IMR-90 (cell line): ENCODE measurements at regions not wholly inside any gene's neighbourhood (a gene's known extent, or its start where the extent isn't known, plus 50 kb on each side); places are given as distances from the start of the nearest gene placed in this dataset.

Experiments
- ATAC-seq: fragments of 200-7000 bp; cut with Tn5 transposase; 2 replicates; pipeline ENCODE4 v1.9.1; 2020; ENCODE audit warnings: low read depth, mild to moderate bottlenecking, moderate library complexity
- BruUV-seq: library from RNA; stranded (reverse); fragments of 400-500 nt; replicated peaks from 2 replicates; lab custom pipeline; 2021; lab: Mats Ljungman, UMichigan
- CTCF ChIA-PET: fragments of 300-600 bp; formaldehyde crosslinking; extraction: SDS; loops from one replicate; lab custom pipeline; 2021; ENCODE audit warnings: antibody characterized with exemption; lab: Yijun Ruan, JAX
- POLR2A ChIA-PET: fragments of 300-600 bp; sonication (Branson Sonifier 250); formaldehyde crosslinking; loops from one replicate; lab custom pipeline; 2022; ENCODE audit warnings: antibody characterized with exemption; ENCODE audit not compliant: unreplicated experiment; lab: Charles Lee
- DNase-seq: peaks from one replicate; pipeline ENCODE4 v3.0.0; 2013
- H2AFZ ChIP-seq: replicated peaks from 2 replicates; pipeline ENCODE3; 2013; ENCODE audit warnings: low read length, mild to moderate bottlenecking; ENCODE audit not compliant: poor library complexity
- H2AK5ac ChIP-seq: 2 replicates; pipeline ENCODE4 v1.6.1; 2013; ENCODE audit warnings: low read depth, low read length, inconsistent platforms
- H2AK9ac ChIP-seq: replicated peaks from 2 replicates; pipeline ENCODE3; 2013; ENCODE audit warnings: mild to moderate bottlenecking, low read depth, low read length, moderate library complexity; ENCODE audit not compliant: poor library complexity
- H2BK120ac ChIP-seq: 2 replicates; pipeline ENCODE4 v1.6.1; 2013; ENCODE audit warnings: low read depth, low read length, inconsistent platforms
- H2BK15ac ChIP-seq: 3 replicates; pipeline ENCODE4 v1.6.1; 2013; ENCODE audit warnings: low read depth, low read length, inconsistent platforms
- H2BK20ac ChIP-seq: 2 replicates; pipeline ENCODE4 v1.6.1; 2013; ENCODE audit warnings: low read depth, mild to moderate bottlenecking, inconsistent platforms, low read length, moderate library complexity
- H2BK5ac ChIP-seq: 2 replicates; pipeline ENCODE4 v1.6.1; 2013; ENCODE audit warnings: mild to moderate bottlenecking, low read depth, low read length, inconsistent platforms; ENCODE audit not compliant: poor library complexity, severe bottlenecking
- H3K14ac ChIP-seq: replicated peaks from 2 replicates; pipeline ENCODE4 v1.6.1; 2013; ENCODE audit warnings: low read depth, low read length, inconsistent platforms
- H3K18ac ChIP-seq: 2 replicates; pipeline ENCODE4 v1.6.1; 2013; ENCODE audit warnings: low read depth, low read length, control low read depth
- H3K23ac ChIP-seq: 2 replicates; pipeline ENCODE4 v1.6.1; 2013; ENCODE audit warnings: low read depth, low read length, inconsistent platforms
- H3K27ac ChIP-seq: 2 replicates; pipeline ENCODE4 v1.5.1; 2013; ENCODE audit warnings: mild to moderate bottlenecking, control low read depth, low read length; ENCODE audit not compliant: insufficient read depth
- H3K27me3 ChIP-seq: 2 replicates; pipeline ENCODE4 v1.6.1; 2013; ENCODE audit warnings: low read length; ENCODE audit not compliant: control insufficient read depth, insufficient read depth
- H3K36me3 ChIP-seq: 2 replicates; pipeline ENCODE4 v1.6.1; 2013; ENCODE audit warnings: low read length, mixed read lengths; ENCODE audit not compliant: control insufficient read depth, insufficient read depth
- H3K4ac ChIP-seq: 2 replicates; pipeline ENCODE4 v1.6.1; 2013; ENCODE audit warnings: low read depth, low read length, inconsistent platforms
- H3K4me1 ChIP-seq: 2 replicates; pipeline ENCODE4 v1.6.1; 2013; ENCODE audit warnings: low read length, mixed read lengths; ENCODE audit not compliant: control insufficient read depth, insufficient read depth
- H3K4me2 ChIP-seq: 2 replicates; pipeline ENCODE4 v1.6.1; 2013; ENCODE audit warnings: low read depth, mild to moderate bottlenecking, control low read depth, low read length, moderate library complexity
- H3K4me3 ChIP-seq: 2 replicates; pipeline ENCODE4 v1.5.1; 2013; ENCODE audit warnings: low read depth, mild to moderate bottlenecking, control low read depth, low read length, moderate library complexity; ENCODE audit not compliant: insufficient read depth
- H3K56ac ChIP-seq: 2 replicates; pipeline ENCODE4 v1.6.1; 2013; ENCODE audit warnings: low read length, inconsistent platforms; ENCODE audit not compliant: insufficient read depth; ENCODE audit errors: extremely low read depth
- H3K79me1 ChIP-seq, 2 experiments: 2 replicates each; pipeline ENCODE4 v1.6.1; 2013; ENCODE audit warnings: low read length in 2 of 2, inconsistent platforms in 1 of 2, low read depth in 1 of 2
- H3K9ac ChIP-seq: 2 replicates; pipeline ENCODE4 v1.6.1; 2013; ENCODE audit warnings: low read depth, low read length, control low read depth
- H3K9me1 ChIP-seq: 2 replicates; pipeline ENCODE4 v1.6.1; 2013; ENCODE audit warnings: low read length, inconsistent platforms; ENCODE audit not compliant: insufficient read depth
- H3K9me3 ChIP-seq: 2 replicates; pipeline ENCODE4 v1.6.1; 2013; ENCODE audit warnings: low read length; ENCODE audit not compliant: control insufficient read depth, insufficient read depth
- H4K20me1 ChIP-seq: 2 replicates; pipeline ENCODE4 v1.6.1; 2013; ENCODE audit warnings: low read length, inconsistent platforms; ENCODE audit not compliant: insufficient read depth
- H4K5ac ChIP-seq: 2 replicates; pipeline ENCODE4 v1.6.1; 2013; ENCODE audit warnings: mild to moderate bottlenecking, low read depth, low read length, control low read depth
- H4K8ac ChIP-seq, 2 experiments: 2 replicates each; pipeline ENCODE4 v1.6.1; 2013; ENCODE audit warnings: low read depth in 2 of 2, low read length in 2 of 2, control low read depth in 1 of 2, inconsistent platforms in 1 of 2
- H4K91ac ChIP-seq: 2 replicates; pipeline ENCODE4 v1.6.1; 2013; ENCODE audit warnings: low read depth, low read length, inconsistent platforms; ENCODE audit not compliant: insufficient read depth
- BHLHE40 ChIP-seq: fragments of 150-350 bp; IDR thresholded peaks from 2 replicates; pipeline ENCODE4 v1.6.1; 2016; ENCODE audit warnings: mild to moderate bottlenecking, low read depth, low read length
- CTCF ChIP-seq: conservative IDR thresholded peaks from 2 replicates; pipeline ENCODE4 v1.5.1; 2012; ENCODE audit warnings: mild to moderate bottlenecking, low read depth, low read length, improper control_type of control experiment
- MAZ ChIP-seq: IDR thresholded peaks from 2 replicates; pipeline ENCODE4 v1.6.1; 2012; ENCODE audit warnings: low read depth, mild to moderate bottlenecking, low read length, improper control_type of control experiment, moderate library complexity, borderline replicate concordance
- MXI1 ChIP-seq: IDR thresholded peaks from 2 replicates; pipeline ENCODE4 v1.6.1; 2012; ENCODE audit warnings: low read depth, mild to moderate bottlenecking, low read length, moderate library complexity, borderline replicate concordance
- WGBS, 2 experiments: methylation state at CpG; one replicate each; pipeline versions ENCODE4 v1.1.5 to v1.1.7; 2013; ENCODE audit warnings: missing lambda C conversion rate in 2 of 2; ENCODE audit not compliant: insufficient read length in 1 of 2; ENCODE audit errors: extremely low coverage in 2 of 2; 5-methylcytosine and 5-hydroxymethylcytosine counted together
- dilution Hi-C: fragments of 300-500 bp; cut with HindIII; formaldehyde crosslinking; loops from one replicate; pipeline ENCODE4 v1.14.3; 2018; ENCODE audit warnings: low sequenced_read_pairs; ENCODE audit not compliant: unreplicated experiment
- in situ Hi-C: fragments of 300-500 bp; cut with MboI; formaldehyde crosslinking; loops from 3 replicates; pipeline ENCODE4 v1.14.3; 2019; ENCODE audit warnings: low sequenced_read_pairs, inconsistent platforms, mixed read lengths
- intact Hi-C: fragments of 100-400 bp; cut with micrococcal nuclease; formaldehyde crosslinking; loops from 2 replicates; pipeline ENCODE4 v1.10.0; 2022

- no peaks in the 10 kb centered on the region for H3K9me1 ChIP-seq
- no peak overlapping the region for H4K8ac ChIP-seq
- no peak overlapping the region for H3K4ac ChIP-seq
- H3K27me3 ChIP-seq = no peaks in the 10 kb centered on the region
- no peaks in the 10 kb centered on the region for H4K20me1 ChIP-seq
- H3K4me2 ChIP-seq = no peak overlapping the region
- intact Hi-C loops = no loop called here
- no CpG with 5 or more reads among the region's 4 CpGs for WGBS, 2 experiments
- H3K56ac ChIP-seq = no peak overlapping the region
- H2BK15ac ChIP-seq = no peak overlapping the region
- no peak overlapping the region for H4K5ac ChIP-seq
- in situ Hi-C loops = no loop called here
- ChIA-PET POLR2A (no interaction called here), CTCF (no interaction called here)
- no peak overlapping the region for H2BK120ac ChIP-seq
- no peaks in the 10 kb centered on the region for H3K79me1 ChIP-seq
- no peak overlapping the region for H3K4me3 ChIP-seq
- no TSS peak for BruUV-seq
- H3K18ac ChIP-seq = no peak overlapping the region
- no peak overlapping the region for H3K23ac ChIP-seq
- no peak overlapping the region for H3K27ac ChIP-seq
- TF ChIP-seq MXI1 = no peak
- no peak for TF ChIP-seq BHLHE40
- TF ChIP-seq MAZ = no peak
- no peak for TF ChIP-seq CTCF
- H3K4me1 ChIP-seq = no peaks in the 10 kb centered on the region
- no peak for DNase-seq
- no peak overlapping the region for H2BK5ac ChIP-seq
- no peak for ATAC-seq
- H3K9me3 ChIP-seq = no peaks in the 10 kb centered on the region
- H2AFZ ChIP-seq = no peak overlapping the region
- no peak overlapping the region for H3K9ac ChIP-seq
- no peak overlapping the region for H3K14ac ChIP-seq
- no peak overlapping the region for H2AK5ac ChIP-seq
- H2AK9ac ChIP-seq = no peak overlapping the region
- H2BK20ac ChIP-seq = no peak overlapping the region
- dilution Hi-C loops = no loop called here
- H4K91ac ChIP-seq = no peak overlapping the region
- no peaks in the 10 kb centered on the region for H3K36me3 ChIP-seq
These were observed 1492.5 kb upstream of the TMEFF2 start for GRCh38 chr2:193687195-193687594.
